NCI-H2029 (cell line): ENCODE measurements at regions not wholly inside any gene's neighbourhood (a gene's known extent, or its start where the extent isn't known, plus 50 kb on each side); places are given as distances from the start of the nearest gene placed in this dataset.
"Not testable (repeated sequence)": the region's sequence is repeated elsewhere in the genome, so short reads cannot be mapped to it uniquely, and the experiment has no call there.

Source experiments
- DNase-seq: peaks from one replicate; lab custom pipeline; 2025; lab: John Stamatoyannopoulos, UW

DNA sequence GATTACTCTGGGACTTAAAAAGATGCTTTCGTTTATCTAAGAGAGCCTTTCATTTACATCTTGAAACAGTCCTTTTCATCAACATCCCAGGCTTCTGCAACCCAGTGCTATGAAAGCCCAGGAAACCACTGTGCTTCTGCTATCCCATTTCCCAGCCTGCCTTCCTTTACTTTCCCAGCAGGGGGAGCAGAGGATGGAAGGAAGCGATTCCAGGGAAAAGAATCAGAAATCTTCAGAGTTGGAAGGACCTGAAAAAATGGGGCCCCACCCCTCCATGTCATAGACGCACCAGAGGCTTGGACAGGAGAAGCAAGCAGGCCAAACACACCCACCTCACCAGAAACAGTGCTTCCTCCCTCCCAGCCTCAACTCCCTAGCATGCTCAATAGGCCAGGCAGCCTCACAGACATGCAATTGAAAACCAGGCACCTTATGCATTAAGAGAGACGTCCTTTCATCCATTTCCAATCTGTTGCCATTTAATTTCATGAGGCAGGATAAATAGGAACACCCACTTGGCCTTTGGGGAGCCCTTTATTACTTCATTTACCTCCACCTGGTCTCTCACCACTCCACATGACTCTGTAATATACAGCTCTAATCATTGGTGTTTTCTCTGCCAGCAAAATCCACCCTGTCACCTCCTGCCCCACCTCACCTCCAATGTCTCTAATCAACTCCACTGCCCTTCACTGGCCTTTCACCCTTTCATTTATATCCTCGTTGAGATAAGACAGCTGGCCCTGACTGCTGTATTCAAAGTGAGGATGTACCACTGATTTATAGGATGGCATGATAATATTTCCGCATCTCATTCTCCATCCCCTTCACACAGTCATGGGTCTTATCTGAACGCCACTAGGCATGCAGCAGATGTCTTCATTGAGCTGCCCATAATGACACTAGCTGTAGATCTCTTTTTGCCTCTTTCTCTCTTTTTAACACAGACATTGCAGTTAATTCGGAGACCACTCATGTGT lies 583.9 kb downstream of the NTRK3 start:
- no peak for DNase-seq

DNA sequence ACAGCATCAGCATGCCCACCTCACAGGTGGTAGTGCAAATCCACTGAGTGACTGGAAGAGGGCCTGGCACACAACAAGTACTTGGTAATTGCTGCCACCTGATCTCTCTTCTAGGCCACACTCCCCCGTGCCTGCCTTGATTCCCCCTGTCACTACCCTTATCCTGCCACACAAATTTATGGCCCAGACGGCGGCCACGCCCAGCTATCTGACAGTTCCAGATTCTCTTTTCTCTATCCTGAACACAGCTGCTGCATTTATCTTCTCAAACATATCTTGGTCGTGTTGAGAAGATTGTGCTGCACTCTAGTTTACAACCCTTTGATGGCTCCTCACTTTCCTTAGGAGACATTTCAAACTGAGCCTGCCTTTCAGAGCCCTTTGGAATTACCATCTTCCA lies 585.2 kb downstream of the NTRK3 start:
- no peak for DNase-seq

DNA sequence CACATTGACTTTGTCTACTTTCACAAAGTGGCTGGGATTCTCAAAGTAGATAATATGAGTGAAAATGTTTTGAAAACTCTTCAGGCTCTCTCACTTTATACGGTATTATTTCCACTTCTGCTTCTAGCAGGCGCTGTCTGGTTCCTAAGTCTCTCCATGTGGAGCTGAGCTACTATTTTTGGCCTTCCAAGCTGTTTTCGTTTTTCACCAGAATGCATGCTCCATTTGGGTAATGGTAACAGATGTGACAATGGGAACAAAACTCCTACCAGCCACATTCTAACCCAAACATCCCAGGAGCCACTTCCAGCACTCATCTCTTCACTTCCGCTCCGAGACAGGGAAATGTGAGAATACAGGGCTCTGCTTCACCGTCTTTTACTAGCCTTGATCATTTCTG lies 586.7 kb downstream of the NTRK3 start:
- DNase-seq: no peak

DNA sequence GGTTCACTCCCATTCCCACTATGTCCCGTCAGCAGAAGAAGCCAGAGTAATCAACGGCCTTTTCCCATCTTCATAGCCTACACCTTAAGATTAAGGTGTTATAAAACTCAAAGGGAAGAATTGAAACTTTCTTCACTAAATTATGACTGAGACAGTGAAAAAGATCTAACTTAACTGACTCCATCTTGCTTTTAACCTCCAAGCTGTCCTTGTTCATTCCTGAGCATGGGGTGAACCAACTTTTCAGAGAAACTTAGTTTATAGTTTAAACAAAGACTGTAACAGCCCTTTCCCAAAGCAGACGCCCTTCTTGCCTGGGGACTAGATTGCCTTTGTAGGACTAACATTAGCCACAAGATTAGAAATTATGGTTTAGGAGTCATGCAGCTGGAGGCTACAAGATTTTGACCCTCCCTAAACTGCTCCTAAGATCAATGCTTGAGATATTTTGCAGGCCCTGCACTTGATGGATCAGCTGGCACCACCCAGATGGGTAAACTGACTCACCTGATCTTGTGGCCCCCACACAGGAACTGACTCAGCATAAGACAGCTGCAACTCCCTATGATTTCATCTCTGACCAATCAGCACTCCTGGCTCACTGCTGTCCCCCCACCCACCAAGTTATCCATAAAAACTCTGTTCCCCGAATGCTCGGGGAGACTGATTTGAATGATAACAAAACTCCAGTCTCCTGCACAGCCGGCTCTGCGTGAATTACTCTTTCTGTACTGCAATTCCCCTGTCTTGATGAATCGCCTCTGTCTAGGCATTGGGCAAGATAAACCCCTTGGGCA lies 587.6 kb downstream of the NTRK3 start:
- not testable (repeated sequence) for DNase-seq

DNA sequence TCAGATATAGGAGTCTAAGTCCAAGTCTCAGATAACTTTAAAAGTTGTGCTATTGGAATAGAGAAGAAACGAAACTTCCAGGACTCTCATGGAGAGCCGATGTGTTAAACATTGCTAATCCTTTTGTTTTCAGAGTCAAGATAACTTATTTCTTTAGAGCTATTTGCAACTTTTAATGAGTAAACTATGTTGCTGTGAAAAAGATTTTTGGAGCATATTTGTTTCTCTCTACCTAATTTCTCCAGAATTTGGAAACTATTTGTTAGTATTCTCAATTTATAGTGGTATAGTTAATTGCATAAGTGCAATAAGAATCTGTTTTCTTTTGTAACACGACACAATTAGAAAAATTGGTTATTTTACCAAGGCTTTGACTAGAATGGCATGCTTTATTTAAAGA lies 588.9 kb downstream of the NTRK3 start:
- no peak for DNase-seq

DNA sequence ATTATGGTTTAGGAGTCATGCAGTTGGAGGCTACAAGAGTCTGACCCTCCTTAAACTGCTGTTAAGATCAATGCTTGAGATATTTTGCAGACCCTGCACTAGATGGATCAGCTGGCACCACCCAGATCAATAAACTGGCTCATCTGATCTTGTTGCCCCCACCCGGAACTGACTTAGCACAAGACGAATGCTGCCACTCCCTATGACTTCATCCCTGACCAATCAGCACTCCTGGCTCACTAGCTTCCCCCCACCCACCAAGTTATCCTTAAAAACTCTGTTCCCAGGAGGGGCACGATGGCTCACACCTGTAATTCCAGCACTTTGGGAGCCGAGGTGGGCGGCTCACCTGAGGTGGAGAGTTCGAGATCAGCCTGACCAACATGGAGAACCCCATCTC lies 594.0 kb downstream of the NTRK3 start:
- no peak for DNase-seq

DNA sequence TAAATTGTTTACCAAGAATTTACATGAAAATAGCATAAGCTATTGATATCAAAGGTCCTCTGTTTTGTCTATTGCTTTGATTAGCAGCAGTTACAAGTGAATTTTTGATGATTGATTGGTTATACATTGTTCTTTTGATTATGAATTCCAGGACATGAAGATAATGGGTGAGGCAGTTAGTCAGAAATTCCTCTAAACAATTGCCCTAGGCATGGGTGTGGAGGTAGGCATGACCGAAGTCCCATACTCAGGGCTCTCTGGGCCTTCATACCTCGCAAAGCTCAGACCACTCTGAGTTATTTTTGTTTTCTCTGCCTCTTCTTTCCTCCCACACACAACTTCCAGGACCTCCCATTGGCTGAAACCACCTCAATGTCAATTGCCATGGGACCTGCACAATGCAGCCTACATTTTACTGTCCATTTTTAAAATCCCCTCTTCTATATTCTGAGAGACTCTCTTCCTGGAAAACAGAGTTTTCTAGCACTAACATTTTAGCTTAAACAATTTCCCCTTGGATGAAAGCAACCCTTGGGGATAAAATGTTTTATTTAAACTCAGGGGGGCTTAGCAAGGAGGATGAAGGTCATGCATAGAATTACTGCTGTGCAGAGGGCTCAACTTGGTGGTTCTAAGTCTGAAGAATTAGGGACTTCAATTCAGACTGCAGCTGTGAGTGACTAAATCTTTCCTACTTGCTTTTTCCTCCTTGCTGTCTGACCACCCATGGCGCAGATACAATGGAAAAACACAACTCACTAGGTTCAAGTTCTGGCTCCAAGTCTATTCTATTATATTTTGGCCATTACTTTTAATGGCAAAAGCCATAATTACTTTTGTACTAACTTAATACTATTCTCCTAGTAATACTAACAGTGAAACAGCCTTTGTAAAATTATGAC lies 594.8 kb downstream of the NTRK3 start:
- DNase-seq: no peak

DNA sequence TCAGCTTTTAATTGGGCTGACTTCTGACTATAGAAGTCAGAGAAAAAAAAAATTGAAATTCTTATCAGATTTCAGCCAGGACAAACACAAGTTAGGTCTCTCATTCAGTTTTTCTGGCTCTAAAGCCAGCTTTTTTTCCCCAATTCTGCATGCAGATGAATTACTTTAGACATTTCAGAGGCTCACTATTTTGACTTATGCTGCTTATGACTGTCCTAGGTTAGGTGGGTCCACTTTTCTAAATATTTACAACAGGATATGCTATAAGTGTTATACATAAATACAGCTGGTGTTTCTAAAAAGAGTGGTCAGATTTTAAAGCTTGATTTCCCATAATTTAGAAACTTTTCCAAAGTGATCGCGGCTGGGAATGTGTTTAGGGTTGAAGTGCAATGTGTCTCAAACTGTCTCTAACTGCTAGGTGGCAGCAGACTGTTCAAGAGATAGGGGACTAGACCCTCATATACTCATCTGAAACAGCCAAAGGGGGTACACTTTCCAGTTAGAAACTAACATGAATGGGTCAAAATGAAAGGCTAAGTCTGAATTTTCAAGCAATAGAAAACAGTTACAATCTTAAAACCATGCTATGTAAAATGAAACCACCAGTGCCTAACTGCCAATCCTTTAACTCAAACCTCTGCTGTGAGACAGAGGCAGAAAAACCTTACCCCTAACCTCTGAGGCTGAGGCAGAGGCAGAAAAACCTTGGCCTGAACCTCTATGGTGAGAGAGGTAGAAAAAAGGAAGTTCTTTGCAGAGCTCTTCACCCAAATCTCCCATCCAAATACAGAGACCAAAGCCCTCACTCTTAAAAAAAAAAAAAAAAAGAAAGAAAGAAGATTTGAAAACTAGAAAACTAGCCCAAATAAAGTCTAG lies 596.0 kb downstream of the NTRK3 start:
- DNase-seq: no peak

DNA sequence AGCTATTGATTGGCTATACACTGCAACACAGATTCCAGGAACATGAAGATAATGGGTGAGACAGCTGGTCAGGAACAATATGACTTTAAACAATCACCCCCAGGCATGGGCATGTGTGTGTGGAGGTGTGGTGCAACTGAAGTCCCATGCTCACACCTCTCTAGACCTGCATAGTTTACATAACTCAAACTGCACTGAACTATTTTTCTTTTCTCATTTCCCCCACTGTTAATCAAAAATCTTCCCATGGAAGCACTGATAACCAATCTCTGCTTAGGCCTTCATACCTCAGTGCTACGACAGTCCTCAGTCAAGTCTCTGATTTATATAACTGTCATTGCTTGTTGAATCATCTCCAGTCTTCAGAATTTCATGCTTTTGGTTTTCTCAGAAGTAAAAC lies 600.2 kb downstream of the NTRK3 start:
- no peak for DNase-seq

DNA sequence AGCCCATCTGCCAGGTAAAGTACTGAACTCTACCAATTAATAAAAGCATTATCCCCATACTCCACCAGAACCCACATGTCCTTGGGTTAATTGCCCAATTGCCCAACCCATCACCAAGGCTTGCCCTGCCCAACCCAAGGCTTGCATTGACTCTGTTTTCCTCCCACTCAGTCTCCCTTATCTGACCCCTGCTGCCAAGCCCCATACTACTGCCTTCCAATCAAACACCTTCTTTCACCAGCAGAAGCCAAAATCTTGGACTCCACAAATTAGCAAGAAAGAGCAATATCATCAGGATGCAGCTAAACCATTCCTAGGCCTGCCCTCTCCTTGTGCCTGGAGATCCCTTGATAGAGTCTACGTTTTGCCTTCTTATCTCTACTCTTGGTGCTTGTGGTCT lies 602.9 kb downstream of the NTRK3 start:
- no peak for DNase-seq

DNA sequence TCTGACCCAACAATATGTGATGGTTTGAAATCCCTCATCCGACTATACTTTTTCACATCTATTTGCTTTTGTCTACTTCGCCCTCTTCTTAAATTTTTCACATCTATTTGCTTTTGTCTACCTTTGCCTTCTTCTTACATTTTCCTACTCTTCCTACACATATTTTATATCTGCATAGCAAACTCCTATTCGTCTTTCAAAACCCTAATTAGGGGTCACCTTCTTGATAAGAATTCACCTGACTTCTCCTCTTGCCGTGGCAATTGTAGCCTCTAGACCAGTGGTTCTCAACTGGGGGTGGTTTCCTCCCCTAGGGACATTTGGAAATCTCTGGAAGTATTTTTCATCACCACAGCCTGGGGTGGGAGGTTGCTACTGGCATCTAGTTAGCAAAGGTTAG lies 607.4 kb downstream of the NTRK3 start:
- DNase-seq: no peak

DNA sequence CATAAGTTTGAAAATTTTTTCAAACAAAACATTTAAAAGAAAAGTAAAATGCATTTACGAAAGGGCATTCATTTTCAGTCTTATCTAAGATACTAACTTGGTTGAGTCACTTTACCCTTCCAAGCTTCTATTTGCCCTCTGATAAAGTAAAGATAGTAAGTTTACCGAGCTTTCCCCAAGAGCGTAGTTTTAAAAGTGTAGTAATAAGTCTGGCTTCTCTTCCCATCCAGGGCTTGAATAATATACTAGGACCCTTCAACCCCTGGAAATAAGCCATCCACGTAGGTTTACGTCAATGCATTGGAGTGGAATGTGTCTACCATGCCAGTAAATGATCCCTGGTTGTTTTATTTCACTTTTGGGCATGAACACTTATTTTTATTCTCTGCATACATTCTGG lies 608.3 kb downstream of the NTRK3 start:
- DNase-seq: no peak

DNA sequence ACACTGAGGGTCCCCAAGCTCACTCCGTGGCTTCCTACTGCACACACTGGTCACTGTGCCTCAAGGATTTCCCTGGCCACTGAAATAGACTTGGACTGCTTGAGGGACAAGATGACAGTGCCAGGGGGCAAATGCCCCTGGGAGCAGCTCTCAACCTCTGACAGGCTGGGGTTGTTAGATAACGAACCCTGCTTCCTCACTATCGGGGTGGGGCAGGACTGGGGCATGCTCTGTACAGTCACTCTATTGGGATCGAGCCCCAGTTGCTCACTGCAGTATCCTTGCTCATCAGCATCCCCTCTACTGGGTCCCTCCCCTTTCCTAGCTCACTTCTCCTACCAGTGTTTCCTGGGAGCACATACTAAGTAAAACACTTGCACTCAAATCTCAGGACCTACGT lies 610.8 kb downstream of the NTRK3 start:
- no peak for DNase-seq

DNA sequence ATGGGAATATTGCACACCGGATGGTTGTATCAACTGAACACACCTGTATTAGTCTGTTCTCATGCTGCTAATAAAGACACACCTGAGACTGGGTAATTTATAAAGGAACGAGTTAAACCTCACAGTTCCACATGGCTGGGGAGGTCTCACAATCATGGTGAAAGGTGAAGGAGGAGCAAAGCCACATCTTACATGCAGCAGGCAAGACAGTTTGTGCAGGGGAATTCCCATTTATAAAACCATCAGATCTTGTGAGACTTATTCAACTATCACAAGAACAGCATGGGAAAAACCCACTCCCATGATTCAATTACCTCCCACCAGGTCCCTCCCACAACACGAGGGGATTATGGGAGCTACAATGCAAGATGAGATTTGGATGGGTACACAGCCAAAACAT lies 613.5 kb downstream of the NTRK3 start:
- DNase-seq: not testable (repeated sequence)

DNA sequence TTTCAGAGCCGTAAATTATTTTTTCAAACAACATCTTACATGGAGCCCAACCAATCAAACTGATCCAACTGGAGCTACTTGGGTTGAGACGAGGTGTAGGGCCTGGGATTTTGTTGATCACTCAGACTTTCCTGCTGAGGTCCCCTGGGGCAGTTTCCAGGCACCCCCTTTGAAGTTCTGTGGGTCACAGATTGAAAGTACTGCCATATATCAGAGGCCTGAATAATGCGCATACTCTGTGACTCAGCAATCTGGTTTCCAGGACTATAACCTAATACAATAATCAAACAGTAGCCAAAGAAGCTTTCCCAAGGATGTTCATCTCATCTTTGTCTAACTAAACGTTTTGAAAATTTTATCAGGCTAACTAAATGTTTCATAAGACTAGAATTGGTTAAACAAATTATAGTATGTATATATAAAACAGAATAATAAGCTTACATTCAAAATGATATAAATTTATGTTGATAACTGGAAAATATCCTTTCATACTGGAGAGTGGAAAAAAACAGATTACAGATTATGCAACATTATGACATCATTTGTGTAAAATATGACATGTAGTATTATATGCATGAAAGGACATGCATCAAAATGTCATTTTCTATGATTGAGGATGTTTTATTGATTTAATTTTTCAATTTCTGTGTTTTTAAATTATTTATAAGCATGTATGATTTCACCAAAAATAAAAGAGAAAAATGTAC lies 617.1 kb downstream of the NTRK3 start:
- DNase-seq: no peak

DNA sequence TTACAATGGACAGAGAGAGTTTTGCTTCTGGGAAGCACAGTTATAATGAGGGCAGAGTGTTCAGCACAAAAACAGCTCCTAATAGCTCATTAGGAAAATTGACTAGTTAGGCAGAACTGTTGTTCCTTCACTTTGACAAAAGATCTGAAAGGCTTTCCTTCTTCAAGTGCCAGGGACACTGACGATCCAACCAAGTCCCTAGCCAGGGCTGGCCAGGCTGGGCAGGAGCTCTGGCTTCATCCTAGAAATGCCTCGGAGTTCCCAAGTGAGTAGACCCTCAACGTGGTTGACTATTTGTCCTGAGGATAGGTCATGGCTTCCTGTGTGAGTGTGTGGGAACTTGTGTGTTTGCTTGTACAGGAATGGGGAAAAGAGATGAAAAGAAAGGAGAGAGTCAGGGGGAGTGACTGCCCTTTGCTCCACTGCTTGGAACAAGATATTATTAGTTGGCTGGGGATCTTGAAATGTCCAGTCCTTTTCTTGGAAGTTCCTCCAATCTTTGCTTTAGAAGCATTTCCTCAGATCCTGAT lies 617.9 kb downstream of the NTRK3 start:
- DNase-seq: no peak

DNA sequence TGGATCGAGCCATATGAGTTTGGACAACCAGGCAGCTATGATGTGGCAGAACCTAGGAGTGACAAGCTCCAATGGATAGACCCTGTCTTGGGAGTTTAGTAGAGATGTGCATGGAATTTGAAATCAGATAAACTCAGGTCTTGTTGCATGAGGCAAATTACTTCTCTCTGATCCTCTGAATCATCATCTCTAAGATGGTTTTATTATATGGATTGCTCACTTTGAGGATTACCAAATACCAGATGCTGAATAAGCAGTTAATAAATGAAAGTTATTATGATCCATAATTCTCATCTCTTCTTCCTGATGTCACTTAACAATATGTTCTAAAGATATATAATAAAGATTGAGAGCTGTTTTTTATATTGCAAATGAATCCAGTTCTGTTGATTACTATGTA lies 622.2 kb downstream of the NTRK3 start:
- no peak for DNase-seq

DNA sequence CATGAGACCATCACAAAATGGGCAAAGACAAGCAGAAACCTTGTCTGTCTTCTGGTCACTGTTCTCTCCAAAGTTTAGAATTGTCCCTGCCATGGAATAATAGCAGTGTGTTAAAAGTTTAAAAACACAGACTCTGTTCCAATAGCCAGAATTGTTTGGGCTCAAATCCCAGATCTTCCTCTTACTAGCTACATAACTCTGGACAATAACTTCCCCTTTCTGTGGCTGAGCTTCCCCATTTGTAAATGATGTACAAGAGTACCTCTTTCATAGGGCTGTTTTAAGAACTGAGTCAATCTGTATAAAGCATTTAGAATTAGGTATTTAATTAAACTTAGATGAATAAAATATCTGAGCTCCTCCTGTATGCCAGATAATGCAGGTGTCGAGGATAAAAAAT lies 623.0 kb downstream of the NTRK3 start:
- no peak for DNase-seq

DNA sequence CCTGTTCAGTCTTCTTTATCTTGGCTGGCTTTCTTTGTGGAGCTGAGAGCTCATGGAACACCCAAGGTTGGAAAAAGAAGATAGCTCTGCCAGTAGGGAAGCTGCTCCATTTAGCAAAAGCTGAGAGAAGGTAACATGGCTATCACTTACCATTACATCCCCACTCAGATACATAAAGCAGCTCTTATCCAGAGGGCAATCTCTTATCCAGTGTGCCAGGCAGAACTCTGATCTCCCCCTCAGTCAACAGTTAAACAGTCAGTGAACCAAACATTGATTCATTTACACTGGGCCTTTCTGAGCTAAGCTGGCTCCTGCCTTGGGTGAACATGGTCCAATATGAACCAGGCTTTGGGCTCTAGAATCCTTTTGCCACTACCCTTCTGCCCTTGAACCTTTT lies 624.2 kb downstream of the NTRK3 start:
- DNase-seq: no peak

DNA sequence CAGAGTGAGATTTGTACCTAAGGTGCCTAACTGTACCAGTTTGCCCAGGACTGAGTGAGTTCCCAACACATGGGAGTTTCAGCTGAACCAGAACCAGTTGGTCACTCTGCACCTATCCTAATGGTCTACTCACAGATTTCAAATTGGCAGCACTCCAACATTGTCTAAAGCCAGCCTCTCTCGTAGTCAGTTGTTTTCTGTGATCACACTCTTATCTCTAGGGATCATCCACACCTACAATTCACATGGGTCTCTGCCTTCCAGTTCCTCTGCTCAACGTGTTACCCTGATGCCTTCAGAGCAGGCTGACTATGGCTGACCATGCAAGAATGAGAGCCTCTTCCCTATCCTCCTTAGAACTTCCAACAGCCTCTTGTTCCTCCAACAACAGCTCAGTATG lies 624.8 kb downstream of the NTRK3 start:
- no peak for DNase-seq
